Muscle of leg (tissue), 3 donors: ENCODE measurements at regions not wholly inside any gene's neighbourhood (a gene's known extent, or its start where the extent isn't known, plus 50 kb on each side); places are given as distances from the start of the nearest gene placed in this dataset.
A peak's percentile ranks its signal among the peaks of the same experiment; 100 is the strongest.
"Not testable (repeated sequence)": the region's sequence is repeated elsewhere in the genome, so short reads cannot be mapped to it uniquely, and the experiment has no call there.

Source experiments
- DNase-seq: peaks from one replicate; pipeline ENCODE4 v3.0.0; 2013
- H3K27ac ChIP-seq: one replicate; pipeline ENCODE4 v1.5.1; 2013; ENCODE audit warnings: mild to moderate bottlenecking, low read length, control low read depth
- H3K27me3 ChIP-seq: one replicate; pipeline ENCODE4 v1.6.1; 2013; ENCODE audit warnings: low read length; ENCODE audit not compliant: control insufficient read depth, insufficient read depth
- H3K36me3 ChIP-seq: one replicate; pipeline ENCODE4 v1.6.1; 2013; ENCODE audit warnings: low read length; ENCODE audit not compliant: control insufficient read depth, insufficient read depth
- H3K4me1 ChIP-seq: one replicate; pipeline ENCODE4 v1.6.1; 2013; ENCODE audit warnings: low read length; ENCODE audit not compliant: control insufficient read depth, insufficient read depth
- H3K4me3 ChIP-seq: one replicate; pipeline ENCODE4 v1.5.1; 2013; ENCODE audit warnings: low read length, control low read depth
- H3K9me3 ChIP-seq: replicated peaks from 2 replicates; pipeline ENCODE4 v1.6.1; 2013; ENCODE audit warnings: low read depth, low read length; ENCODE audit not compliant: control insufficient read depth
- WGBS: methylation state at CpG from one replicate; pipeline ENCODE4 v1.1.5; 2013; ENCODE audit warnings: missing lambda C conversion rate; ENCODE audit not compliant: insufficient coverage; 5-methylcytosine and 5-hydroxymethylcytosine counted together

DNA sequence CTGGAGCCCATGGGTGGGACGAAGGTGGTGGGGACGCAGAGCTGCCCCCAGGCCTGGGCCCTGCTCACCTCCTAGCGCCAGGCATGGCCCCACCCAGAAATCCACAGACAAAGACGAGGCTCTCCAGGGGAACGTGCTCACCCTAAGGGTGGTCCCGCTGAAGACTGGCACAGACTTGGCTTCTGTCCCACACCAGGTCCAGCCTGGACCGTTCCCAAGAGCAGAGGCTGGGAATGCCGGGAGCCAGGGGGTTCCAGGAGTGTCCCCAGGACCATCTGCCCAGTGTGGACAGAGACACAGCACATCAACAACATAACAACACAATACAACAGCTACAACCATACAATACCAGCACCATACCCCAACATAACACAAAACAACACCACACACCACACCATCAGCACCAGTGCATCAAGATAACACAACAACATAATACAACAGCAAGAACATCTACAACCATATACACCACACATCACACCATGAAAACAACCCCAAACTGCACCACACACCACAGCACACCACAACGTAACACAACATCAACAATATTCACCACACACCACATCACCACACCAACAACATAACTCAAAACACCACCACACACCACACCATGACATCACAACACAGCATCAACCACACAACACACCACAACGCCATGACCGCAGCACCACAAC is 329.6 kb downstream of the ADGRD1 start:
- Histone ChIP-seq H3K27ac (no peak overlapping the region), H3K4me3 (no peak overlapping the region), H3K36me3 (no peaks in the 10 kb centered on the region), H3K27me3 (peaks cover 4% of the 10 kb centered on the region), H3K9me3 (no peaks in the 10 kb centered on the region), H3K4me1 (no peaks in the 10 kb centered on the region)
- WGBS: 93% methylated on average over 6 of the region's 11 CpGs
- no peak for DNase-seq

DNA sequence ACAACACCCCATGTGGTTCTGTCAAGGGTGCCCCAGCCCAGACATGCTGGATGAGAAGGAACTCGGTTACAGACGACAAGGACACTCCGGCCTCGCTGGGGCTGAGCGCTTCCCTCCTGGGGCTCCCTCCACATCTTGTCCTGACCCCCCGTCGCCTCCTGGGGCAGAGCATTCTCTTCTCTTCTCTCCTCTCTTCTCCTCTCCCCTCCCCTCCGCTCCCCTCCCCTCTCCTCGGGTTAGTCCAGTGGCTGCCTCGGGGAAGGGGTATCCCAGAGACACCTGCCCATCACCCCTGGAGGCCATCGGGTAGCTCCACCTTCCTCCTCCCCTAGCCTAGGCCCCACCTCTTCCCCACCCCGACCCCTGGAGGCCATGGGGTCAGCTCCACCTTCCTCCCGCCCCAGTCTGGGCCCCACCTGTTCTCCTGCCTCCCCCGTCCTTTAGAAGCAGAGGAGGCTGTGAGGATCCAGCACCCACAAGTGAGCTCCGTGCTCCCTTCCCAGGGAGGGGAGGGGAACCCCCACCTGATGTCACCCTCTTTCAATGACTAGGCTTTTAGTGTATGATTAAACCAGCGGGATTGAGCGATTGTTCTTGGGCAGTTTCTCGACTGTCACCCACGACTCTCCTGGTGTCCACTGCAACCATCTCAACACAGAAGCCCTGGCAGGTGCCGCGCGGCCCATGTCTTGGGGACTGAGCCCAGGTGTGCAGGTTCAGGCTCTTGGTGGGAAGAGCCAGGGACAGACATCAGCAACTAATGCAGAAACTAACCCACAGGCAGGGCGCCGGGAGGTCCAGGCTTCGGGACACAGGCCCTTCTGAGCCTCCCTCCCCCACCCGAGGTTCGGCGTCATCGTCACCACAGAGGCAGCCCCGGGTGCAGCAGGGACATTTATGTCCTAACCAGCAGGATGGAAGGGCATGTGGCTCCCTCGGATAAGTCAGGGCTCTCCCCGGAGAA is 330.4 kb downstream of the ADGRD1 start:
- not testable (repeated sequence) for H3K36me3 ChIP-seq, H3K9me3 ChIP-seq, H3K4me1 ChIP-seq, H3K27ac ChIP-seq, H3K4me3 ChIP-seq, H3K27me3 ChIP-seq, DNase-seq
- 84% methylated on average over 8 of the region's 32 CpGs for WGBS

GRCh38 chr12:131284954-131285904 is 331.5 kb downstream of the ADGRD1 start:
- H3K4me1 ChIP-seq, H3K27ac ChIP-seq, H3K36me3 ChIP-seq, H3K27me3 ChIP-seq, H3K4me3 ChIP-seq, H3K9me3 ChIP-seq: not testable (repeated sequence)
- WGBS: 51% methylated on average over 3 of the region's 9 CpGs
- DNase-seq: peak; percentile 53

GRCh38 chr12:131285905-131286295 is 332.2 kb downstream of the ADGRD1 start:
- DNase-seq, H3K4me3 ChIP-seq, H3K4me1 ChIP-seq, H3K27ac ChIP-seq, H3K27me3 ChIP-seq, H3K36me3 ChIP-seq, H3K9me3 ChIP-seq: not testable (repeated sequence)
- WGBS: 30% methylated on average over 9 of the region's 19 CpGs

DNA sequence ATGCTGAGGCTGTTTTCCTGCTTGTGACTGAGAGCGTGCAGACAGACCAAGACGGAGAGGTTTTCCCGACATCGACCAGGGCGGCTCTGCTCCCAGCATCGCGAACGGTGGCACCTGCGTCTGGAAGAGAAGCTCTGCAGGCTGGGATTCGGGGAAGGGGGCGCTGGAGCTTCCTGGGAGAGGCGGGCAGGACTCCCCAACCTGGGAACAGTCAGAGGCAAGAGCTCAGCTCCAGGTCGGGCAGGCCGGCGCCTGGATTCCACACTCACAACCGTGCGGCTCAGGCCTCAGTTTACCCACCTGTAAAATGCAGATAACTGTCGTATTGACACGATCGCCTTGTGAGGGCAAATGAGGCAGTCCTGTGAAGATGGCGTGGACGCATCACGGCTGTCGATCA is 332.6 kb downstream of the ADGRD1 start:
- not testable (repeated sequence) for H3K9me3 ChIP-seq, H3K27me3 ChIP-seq, H3K4me1 ChIP-seq, DNase-seq, H3K4me3 ChIP-seq, H3K36me3 ChIP-seq, H3K27ac ChIP-seq
- 40% methylated on average over 2 of the region's 24 CpGs for WGBS

DNA sequence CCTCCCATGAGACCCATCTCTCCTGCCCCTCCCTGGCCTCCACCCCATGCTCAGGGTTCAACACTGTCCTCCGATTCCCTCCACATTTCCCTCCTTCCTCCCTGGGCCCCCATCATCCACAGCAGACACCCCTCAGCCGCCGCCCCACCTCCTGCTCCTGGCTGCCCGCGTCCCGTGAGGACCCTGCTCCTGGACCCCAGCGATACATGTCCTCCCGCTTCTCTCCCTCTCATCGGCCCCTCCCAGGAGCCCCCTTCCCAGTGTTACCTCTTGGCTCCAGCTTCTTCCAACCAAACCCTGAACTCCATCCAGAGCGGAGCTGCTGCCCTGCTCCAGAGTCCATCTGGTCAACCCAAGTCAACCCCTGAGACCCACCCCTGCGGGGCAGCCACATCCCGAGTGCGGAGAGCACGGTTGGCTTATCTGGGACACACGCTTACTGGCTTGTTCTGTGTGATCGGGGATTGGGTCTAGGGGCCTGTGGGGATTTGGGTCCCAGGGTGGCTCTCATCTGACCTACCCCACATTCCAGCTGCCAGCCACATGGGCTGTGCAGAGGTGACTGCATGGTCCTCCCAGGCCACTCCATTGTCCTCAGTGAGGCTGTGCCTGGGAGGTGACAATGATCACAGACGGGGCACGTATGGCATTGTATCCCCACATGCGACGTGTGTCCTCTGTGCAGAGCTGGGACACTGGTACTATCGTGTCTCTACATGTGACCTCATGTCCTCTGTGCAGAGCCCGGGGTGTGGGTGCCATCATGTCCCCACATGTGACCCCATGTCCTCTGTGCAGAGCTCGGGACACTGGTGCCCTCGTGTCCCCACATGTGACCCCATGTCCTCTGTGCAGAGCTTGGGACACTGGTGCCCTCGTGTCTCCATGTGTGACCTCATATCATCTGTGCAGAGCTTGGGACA is 333.6 kb downstream of the ADGRD1 start:
- no peak for DNase-seq
- 88% methylated on average over 12 of the region's 25 CpGs for WGBS

GRCh38 chr12:131287938-131288764 is 334.4 kb downstream of the ADGRD1 start:
- no peaks in the 10 kb centered on the region for H3K27me3 ChIP-seq
- no peaks in the 10 kb centered on the region for H3K36me3 ChIP-seq
- WGBS: 86% methylated on average over 15 of the region's 27 CpGs
- H3K27ac ChIP-seq: no peak overlapping the region
- H3K9me3 ChIP-seq: no peaks in the 10 kb centered on the region
- DNase-seq: no peak
- no peaks in the 10 kb centered on the region for H3K4me1 ChIP-seq
- no peak overlapping the region for H3K4me3 ChIP-seq

More for the DNA sequence above, 333.6 kb downstream of the ADGRD1 start:
- Histone ChIP-seq H3K36me3 (no peaks in the 10 kb centered on the region), H3K4me1 (no peaks in the 10 kb centered on the region), H3K9me3 (no peaks in the 10 kb centered on the region), H3K27ac (no peak overlapping the region), H3K27me3 (no peaks in the 10 kb centered on the region), H3K4me3 (no peak overlapping the region)

- not testable (repeated sequence) for H3K4me3 ChIP-seq, DNase-seq, H3K36me3 ChIP-seq, H3K9me3 ChIP-seq, H3K4me1 ChIP-seq, H3K27ac ChIP-seq, H3K27me3 ChIP-seq
- whole genome bisulfite sequencing: 66% methylated on average over 10 of the region's 19 CpGs
Measured at GRCh38 chr12:131288765-131289695, 335.3 kb downstream of the ADGRD1 start.
